ENCODE measurements at regions not wholly inside any gene's neighbourhood (a gene's known extent, or its start where the extent isn't known, plus 50 kb on each side); places are given as distances from the start of the nearest gene placed in this dataset.

DNA sequence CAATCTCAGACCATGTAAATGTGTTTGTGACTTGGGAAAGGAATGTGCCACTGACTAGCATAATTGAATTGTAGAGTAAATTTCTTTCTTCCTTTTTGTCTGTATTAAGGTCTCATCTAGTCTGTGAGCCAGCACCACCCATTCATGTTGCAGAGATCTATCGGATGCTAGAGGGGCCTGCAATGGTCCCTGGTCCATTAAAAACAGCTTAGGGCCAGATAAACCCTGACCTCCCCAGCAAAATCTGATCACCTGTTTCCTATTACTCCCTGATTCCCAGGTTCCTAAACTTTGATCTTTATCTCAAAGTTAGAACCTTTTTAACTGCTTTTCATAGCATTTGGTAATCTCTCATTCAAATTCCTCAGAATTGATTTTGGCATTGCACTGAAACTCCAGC, 174.5 kb upstream of the POC5 start:
- no peaks in the 10 kb centered on the region for H3K9me3 ChIP-seq (ENCODE audit: insufficient read depth, low read length)
- H3K4me1 ChIP-seq (ENCODE audit: low read length), result peaks cover under 1% of the 10 kb centered on the region; the same call in 1 of the 2 replicates

DNA sequence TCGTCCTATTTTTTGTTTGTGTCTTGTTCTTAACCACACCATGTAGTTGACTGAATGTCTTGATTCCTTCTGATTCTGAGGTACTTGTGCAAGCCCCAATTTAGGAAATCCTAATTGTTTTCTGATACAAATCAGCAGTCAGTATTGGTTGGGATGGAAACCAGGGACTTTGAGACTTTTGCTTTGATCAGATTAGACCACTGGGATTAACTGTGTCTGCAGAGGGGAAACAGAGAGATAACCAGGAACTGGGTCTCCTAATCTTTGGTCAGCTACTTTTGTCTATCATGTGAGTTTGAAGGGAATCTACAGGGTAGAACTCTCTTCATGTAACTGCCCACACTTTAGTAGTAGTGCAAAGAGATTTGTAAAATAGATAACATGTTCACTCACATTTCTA, 173.8 kb upstream of the POC5 start:
- Histone ChIP-seq H3K4me2 (ENCODE audit: low read length) (no peak overlapping the region), H2AFZ (ENCODE audit: low read depth, low read length) (no peak overlapping the region), H3K79me2 (ENCODE audit: low read length) (no peaks in the 10 kb centered on the region), H3K4me3 (ENCODE audit: low read length) (no peak overlapping the region), H4K20me1 (ENCODE audit: insufficient read depth, low read length) (no peaks in the 10 kb centered on the region), H3K27ac (ENCODE audit: low read length) (no peak overlapping the region), H3K9me3 (ENCODE audit: insufficient read depth, low read length) (no peaks in the 10 kb centered on the region), H3K36me3 (replicated peaks; ENCODE audit: low read depth, low read length) (no peaks in the 10 kb centered on the region), H3K27me3 (ENCODE audit: low read depth, low read length) (no peaks in the 10 kb centered on the region), H3K4me1 (ENCODE audit: low read length) (peaks cover 8% of the 10 kb centered on the region), H3K9ac (ENCODE audit: low read length) (no peak overlapping the region)
- TF ChIP-seq, protein P1, sequence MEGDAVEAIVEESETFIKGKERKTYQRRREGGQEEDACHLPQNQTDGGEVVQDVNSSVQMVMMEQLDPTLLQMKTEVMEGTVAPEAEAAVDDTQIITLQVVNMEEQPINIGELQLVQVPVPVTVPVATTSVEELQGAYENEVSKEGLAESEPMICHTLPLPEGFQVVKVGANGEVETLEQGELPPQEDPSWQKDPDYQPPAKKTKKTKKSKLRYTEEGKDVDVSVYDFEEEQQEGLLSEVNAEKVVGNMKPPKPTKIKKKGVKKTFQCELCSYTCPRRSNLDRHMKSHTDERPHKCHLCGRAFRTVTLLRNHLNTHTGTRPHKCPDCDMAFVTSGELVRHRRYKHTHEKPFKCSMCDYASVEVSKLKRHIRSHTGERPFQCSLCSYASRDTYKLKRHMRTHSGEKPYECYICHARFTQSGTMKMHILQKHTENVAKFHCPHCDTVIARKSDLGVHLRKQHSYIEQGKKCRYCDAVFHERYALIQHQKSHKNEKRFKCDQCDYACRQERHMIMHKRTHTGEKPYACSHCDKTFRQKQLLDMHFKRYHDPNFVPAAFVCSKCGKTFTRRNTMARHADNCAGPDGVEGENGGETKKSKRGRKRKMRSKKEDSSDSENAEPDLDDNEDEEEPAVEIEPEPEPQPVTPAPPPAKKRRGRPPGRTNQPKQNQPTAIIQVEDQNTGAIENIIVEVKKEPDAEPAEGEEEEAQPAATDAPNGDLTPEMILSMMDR (IDR thresholded peaks at IDR 0.05; ENCODE audit: low read depth, low read length), result no peak
- no peak for TF ChIP-seq EZH2phosphoT487 (IDR thresholded peaks at IDR 0.05; ENCODE audit: low read depth)

More for the DNA sequence above, 174.5 kb upstream of the POC5 start:
- Histone ChIP-seq H3K9ac (ENCODE audit: low read length) (no peak overlapping the region), H4K20me1 (ENCODE audit: insufficient read depth, low read length) (no peaks in the 10 kb centered on the region), H3K36me3 (replicated peaks; ENCODE audit: low read depth, low read length) (no peaks in the 10 kb centered on the region), H2AFZ (ENCODE audit: low read depth, low read length) (no peak overlapping the region), H3K27me3 (ENCODE audit: low read depth, low read length) (no peaks in the 10 kb centered on the region), H3K79me2 (ENCODE audit: low read length) (no peaks in the 10 kb centered on the region), H3K27ac (ENCODE audit: low read length) (no peak overlapping the region), H3K4me3 (ENCODE audit: low read length) (no peak overlapping the region), H3K4me2 (ENCODE audit: low read length) (no peak overlapping the region)
- TF ChIP-seq EZH2phosphoT487 (IDR thresholded peaks at IDR 0.05; ENCODE audit: low read depth), result no peak
- TF ChIP-seq, protein P1 (IDR thresholded peaks at IDR 0.05; ENCODE audit: low read depth, low read length), result no peak

DNA sequence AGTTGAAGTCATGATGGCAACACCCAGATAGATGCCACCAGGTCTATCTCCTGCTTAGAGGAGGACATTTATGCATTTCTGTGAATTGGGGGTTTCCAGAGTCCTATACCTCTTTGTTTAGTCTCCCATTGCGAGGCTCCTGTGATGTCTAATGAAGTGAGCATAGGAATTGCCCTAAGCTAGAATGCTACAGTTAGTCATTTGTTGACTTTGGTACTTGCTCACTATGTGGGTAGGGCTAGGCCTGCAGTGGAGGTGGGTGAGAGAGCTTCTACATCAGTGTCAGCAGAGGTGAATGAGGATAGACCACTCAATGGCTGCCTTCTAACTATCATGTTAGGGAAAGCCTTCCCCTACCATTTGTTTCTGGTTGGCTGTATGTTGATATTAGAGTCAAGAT, 173.3 kb upstream of the POC5 start:
- TF ChIP-seq, protein P1 (IDR thresholded peaks at IDR 0.05; ENCODE audit: low read depth, low read length), result no peak
- TF ChIP-seq EZH2phosphoT487 (IDR thresholded peaks at IDR 0.05; ENCODE audit: low read depth), result no peak
- Histone ChIP-seq H2AFZ (ENCODE audit: low read depth, low read length) (no peak overlapping the region), H3K4me1 (ENCODE audit: low read length) (peaks cover 12% of the 10 kb centered on the region), H3K79me2 (ENCODE audit: low read length) (no peaks in the 10 kb centered on the region), H3K27ac (ENCODE audit: low read length) (no peak overlapping the region), H3K9ac (ENCODE audit: low read length) (no peak overlapping the region), H3K4me3 (ENCODE audit: low read length) (no peak overlapping the region), H3K9me3 (ENCODE audit: insufficient read depth, low read length) (no peaks in the 10 kb centered on the region), H3K36me3 (replicated peaks; ENCODE audit: low read depth, low read length) (no peaks in the 10 kb centered on the region), H3K27me3 (ENCODE audit: low read depth, low read length) (no peaks in the 10 kb centered on the region), H3K4me2 (ENCODE audit: low read length) (no peak overlapping the region), H4K20me1 (ENCODE audit: insufficient read depth, low read length) (no peaks in the 10 kb centered on the region)

DNA sequence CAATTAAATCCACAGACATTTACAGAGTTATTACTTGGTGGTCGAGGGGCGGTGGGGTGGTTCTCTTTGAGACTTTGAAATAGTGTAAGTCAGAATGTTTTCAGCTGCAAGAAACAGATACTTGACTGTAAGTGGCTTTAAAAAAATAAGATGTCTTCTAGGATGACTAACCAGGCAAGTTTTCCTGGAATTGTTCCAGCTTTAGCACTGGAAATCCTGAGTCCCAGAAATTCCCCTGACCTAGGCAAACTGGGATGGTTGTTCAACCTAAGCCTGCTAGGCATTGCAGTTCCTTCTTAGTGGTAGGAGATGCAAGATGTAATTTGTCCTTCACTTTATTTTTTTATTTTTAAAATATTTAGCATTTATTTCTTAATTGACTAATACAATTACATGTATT, 169.5 kb upstream of the POC5 start:
- Histone ChIP-seq H3K4me2 (ENCODE audit: low read length) (no peak overlapping the region), H3K4me3 (ENCODE audit: low read length) (no peak overlapping the region), H3K9me3 (ENCODE audit: insufficient read depth, low read length) (no peaks in the 10 kb centered on the region), H3K36me3 (replicated peaks; ENCODE audit: low read depth, low read length) (no peaks in the 10 kb centered on the region), H3K27me3 (ENCODE audit: low read depth, low read length) (no peaks in the 10 kb centered on the region), H3K4me1 (ENCODE audit: low read length) (peaks cover 24% of the 10 kb centered on the region), H3K9ac (ENCODE audit: low read length) (no peak overlapping the region), H2AFZ (ENCODE audit: low read depth, low read length) (peak overlapping the region; percentile 79; the same call in 1 of the 2 replicates), H4K20me1 (ENCODE audit: insufficient read depth, low read length) (no peaks in the 10 kb centered on the region), H3K27ac (ENCODE audit: low read length) (no peak overlapping the region), H3K79me2 (ENCODE audit: low read length) (no peaks in the 10 kb centered on the region)
- TF ChIP-seq EZH2phosphoT487 (IDR thresholded peaks at IDR 0.05; ENCODE audit: low read depth), result no peak
- TF ChIP-seq, protein P1 (IDR thresholded peaks at IDR 0.05; ENCODE audit: low read depth, low read length), result no peak

Measured in OCI-LY3 (cell line).